ENCODE measurements at regions not wholly inside any gene's neighbourhood (a gene's known extent, or its start where the extent isn't known, plus 50 kb on each side); places are given as distances from the start of the nearest gene placed in this dataset.

GRCh38 chr10:33385015-33385414, 50.5 kb upstream of the NRP1 start:
- no peak for TF ChIP-seq CTCF (IDR thresholded peaks at IDR 0.05)
- H3K27ac ChIP-seq = no peak overlapping the region
- WGBS, 2 donors = 90 to 99% methylated on average over 5 of the region's 5 CpGs
- no peaks in the 10 kb centered on the region for H3K4me1 ChIP-seq
- no peak for ATAC-seq
- H3K36me3 ChIP-seq = no peaks in the 10 kb centered on the region
- no peak overlapping the region for H3K4me3 ChIP-seq
- intact Hi-C loops (cut with DNase I) = no loop called here
- no peak for DNase-seq
- no peaks in the 10 kb centered on the region for H3K27me3 ChIP-seq
- FAIRE-seq = no peak
- H3K9me3 ChIP-seq = no peaks in the 10 kb centered on the region
